Skin epidermis (tissue), 12 donors: ENCODE measurements at regions not wholly inside any gene's neighbourhood (a gene's known extent, or its start where the extent isn't known, plus 50 kb on each side); places are given as distances from the start of the nearest gene placed in this dataset.

ENCODE experiments used
- H3K27ac ChIP-seq, 21 experiments: fragments of 200-600 bp; sonication (generic) in 11 of 21; one replicate each; pipeline ENCODE4 v1.5.0; 2020; ENCODE audit warnings: mild to moderate bottlenecking in 3 of 21, inconsistent platforms in 2 of 21, moderate library complexity in 2 of 21
- H3K4me3 ChIP-seq, 7 experiments: fragments of 200-600 bp; sonication (generic) in 2 of 7; one replicate each; pipeline ENCODE4 v1.5.0; 2020; ENCODE audit warnings: inconsistent platforms in 2 of 7, mild to moderate bottlenecking in 2 of 7, moderate library complexity in 1 of 7

DNA sequence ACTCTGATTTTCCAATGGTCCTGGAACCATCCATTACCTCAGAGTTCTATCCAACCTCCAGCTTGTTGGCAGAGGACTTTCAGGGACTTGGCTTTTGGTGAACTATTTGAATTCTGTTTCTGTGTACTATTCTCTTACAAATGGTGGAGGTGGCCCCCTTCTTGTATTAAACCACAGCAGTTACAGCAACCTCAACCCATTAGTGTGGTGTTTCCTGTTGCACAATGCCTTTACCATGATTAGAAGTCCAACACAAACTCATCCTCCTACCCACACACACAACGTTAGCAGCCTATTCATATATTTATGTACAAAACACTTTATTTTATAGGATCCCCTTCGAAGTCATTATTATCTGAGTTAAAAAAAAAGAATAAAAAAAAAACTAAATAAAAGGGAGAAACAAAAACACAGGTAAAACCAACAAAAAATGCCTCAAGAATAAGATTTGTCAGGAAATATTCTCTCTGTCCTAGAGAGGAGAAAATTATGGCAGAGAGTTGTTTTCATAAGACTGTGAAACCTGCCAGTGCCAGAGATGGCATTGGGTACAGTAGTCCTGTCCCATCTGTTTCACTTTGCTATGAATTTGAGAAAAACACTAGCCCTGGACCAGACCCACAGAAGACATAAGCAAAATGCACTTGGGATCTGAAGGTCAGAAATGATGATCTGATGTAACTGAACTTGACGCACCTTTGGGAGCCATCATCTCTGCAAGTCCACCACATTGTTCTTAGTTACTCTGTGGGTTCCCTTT, 1896.0 kb upstream of the PIK3C3 start:
- Histone ChIP-seq H3K4me3 (no peak overlapping the region), H3K27ac (no peak overlapping the region)

DNA sequence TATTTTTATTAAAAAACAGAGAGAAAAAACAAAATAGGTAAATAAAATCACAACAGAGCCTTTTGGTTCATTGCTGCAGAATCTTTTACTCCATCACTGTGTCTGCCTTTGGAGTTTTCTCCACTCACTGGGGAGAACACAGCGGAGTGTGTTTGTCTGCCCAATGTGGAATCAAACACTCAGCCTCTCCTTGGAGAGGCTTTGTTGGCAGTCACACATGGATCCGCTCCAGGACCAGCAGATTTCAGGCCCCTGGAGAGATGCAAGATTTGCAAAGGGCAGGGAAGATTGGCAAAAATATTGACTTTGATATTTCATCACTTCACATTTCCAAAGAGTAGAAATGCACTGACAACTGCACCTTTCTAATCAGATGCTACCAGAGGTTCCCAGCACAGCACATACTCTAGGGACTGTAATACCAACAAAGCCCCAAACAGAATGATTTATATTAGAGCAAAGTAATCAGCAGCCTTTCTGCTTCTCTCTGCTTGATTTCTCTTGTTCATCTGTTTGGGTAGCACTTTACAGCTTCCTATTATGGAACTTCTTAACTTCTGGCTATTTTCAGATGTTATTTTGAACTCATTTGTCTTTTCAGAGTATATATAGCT, 1898.8 kb upstream of the PIK3C3 start:
- Histone ChIP-seq H3K4me3 (no peak overlapping the region), H3K27ac (no peak overlapping the region)

DNA sequence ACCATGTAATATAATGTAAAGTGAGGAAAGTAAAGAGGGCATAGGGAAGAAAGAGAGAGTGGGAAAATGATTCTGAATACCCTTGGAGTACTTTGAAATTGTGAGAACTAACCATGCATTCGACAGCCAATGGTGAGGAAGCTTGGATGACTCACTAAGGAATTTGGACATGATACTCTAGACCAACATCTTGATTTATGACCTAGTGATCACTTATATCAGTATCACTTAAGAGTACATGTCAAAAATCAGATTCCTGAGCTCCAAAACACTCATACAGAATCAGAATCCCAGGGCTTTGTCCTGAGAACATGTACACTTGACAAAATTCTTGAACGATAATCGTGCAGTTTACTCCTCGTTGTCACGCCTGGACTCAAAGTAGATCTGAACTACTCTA, 1899.8 kb upstream of the PIK3C3 start:
- Histone ChIP-seq H3K27ac (no peak overlapping the region), H3K4me3 (no peak overlapping the region)

DNA sequence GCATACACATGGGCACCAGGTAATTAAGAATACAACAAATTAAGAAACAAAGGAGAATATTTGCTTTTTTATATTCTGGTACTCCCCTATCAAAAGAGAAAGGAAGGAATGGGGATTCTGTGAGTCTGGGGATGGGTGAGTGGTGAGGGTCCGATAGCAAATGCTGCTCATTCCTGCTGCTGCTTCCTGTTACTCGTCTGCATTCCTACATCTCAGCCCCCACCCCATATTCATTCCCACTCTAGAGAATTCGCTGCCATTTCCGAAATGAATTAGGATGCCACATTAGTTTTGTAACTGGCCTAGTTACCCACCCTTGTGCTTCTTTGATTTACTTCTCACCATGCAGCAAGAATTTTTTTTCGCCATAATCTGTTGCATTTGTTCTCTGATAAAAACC, 1905.3 kb upstream of the PIK3C3 start:
- Histone ChIP-seq H3K4me3 (no peak overlapping the region), H3K27ac (no peak overlapping the region)

DNA sequence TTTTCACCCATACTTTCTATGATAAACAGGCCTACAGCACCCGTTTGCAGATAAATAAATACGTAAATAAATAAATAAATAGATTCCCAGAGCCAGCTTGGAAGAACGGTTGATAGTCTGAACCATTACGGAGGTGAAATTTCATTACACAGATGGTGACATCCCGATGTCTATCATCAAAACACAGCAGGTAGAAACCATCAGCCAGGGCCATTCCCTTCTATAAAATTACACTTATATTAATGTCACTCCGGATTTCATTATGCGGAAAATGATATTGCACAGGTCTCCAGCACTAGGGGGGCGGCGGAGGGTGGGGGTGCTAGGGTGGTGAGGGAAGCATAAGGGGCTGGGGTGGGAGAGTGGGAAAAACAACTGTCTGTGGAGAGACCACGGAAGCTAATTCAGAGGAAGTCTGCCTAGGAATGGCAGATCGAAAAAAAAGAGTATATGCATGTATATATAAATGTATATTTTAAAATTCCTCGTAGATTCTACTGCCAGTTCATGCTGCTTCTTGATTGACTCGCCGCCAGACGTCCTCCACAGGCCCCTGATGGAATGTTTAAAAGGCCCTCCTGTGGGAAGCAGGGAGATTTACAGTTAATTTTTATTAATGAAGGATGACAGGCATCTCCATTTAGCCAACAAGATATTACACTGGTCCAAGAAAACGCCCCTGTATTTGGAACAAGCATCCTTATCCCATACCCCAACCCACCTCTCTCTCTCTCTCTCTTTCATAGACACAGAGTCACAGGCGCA, 1906.0 kb upstream of the PIK3C3 start:
- Histone ChIP-seq H3K27ac (no peak overlapping the region), H3K4me3 (no peak overlapping the region)

DNA sequence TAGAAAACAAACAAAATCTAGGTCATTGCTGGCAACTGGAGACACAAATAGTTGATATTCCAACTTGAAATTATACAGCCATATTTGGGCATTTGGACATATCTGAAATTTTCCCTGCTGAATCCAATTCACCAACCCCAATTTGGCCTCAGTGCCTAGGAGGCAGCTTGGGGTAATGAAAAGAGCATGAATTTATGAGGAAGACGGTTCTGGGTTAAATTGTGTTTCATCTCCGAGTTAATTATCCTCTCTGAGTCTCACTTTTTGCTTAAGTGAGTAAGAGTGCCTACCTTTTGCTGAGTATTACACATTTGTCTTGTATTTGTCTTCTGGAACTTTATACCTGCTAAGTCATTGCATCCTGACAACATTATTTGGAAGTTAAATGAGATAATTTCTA, 1906.8 kb upstream of the PIK3C3 start:
- no peak overlapping the region for H3K27ac ChIP-seq

DNA sequence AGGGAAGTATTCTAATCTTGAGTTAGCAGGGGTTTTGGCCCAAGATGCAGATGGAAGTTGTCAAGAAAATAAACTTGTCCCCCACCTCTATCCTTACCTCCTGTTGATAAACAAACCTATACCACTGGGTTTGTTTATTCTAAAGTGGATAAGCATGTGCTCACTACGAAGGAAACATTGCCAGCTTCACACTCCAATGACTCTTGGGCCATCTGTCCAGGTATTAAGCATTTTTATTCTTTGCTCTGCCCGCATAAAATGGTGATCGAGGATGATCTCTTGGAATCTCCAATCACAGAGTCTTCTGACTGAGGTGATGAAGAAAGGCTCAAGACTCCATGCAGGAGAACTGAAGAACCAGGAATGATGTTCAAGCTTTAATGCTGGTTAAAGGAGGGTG, 1908.4 kb upstream of the PIK3C3 start:
- Histone ChIP-seq H3K4me3 (no peak overlapping the region), H3K27ac (no peak overlapping the region)

More for the DNA sequence above, 1906.8 kb upstream of the PIK3C3 start:
- H3K4me3 ChIP-seq: no peak overlapping the region

DNA sequence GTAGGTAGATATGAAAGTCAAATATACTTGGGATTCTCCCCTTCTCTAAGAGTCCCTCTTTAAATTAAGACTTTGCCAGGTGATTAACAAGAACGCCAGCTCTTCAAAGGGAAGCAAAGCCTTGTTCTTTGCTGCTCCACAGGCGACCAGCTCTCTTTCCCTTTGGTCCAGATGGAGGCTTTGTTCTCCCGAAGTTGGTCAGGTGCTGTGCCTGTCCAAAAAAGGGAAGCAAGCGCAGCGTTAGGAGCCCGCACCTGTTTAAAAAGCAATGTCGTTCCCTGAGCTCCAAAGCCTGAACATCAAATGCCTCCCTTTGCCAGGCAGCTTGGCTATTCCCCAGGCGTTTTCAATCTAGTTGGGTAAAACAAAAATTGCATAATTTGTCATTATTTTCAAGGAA, 1913.1 kb upstream of the PIK3C3 start:
- H3K27ac ChIP-seq: no peak overlapping the region
- H3K4me3 ChIP-seq: no peak overlapping the region

DNA sequence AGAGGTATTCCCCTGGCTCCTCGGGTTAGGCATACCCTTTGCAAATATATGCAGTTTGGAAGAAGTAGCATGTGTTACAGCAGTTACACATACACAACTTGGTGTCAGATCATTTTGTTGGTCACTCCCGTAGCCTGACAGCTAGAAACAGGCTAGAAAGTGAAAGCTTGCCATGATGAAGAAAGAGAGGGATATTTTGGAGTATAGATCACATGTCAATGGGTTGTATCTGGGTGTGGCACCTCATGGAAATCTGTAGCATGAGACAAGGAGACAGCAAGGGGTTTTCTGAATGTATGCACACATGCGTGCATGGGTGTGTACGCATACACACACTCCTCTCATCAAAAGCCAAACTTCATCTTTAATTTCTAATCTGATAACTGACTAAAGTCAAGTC, 1914.5 kb upstream of the PIK3C3 start:
- no peak overlapping the region for H3K4me3 ChIP-seq
- no peak overlapping the region for H3K27ac ChIP-seq

DNA sequence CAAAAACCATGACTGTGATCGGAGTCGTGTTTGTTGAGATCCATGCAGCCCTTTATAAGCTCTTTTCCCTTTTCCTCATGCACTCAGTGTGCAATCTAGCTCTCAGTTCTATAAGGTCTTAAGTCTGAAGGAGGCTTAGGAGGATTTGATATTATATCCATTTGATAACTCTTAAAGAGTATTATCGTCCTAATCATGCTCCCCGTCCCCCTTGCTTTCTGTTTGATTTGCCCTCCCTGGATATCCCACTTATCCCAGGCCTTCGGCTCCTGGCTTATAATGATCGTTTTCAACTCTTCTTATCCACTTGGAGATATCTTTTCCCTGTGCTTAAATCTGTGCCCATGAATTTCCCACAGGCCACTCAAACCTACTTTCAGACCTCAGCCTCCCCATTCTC, 1917.7 kb upstream of the PIK3C3 start:
- H3K4me3 ChIP-seq: no peak overlapping the region
- no peak overlapping the region for H3K27ac ChIP-seq

DNA sequence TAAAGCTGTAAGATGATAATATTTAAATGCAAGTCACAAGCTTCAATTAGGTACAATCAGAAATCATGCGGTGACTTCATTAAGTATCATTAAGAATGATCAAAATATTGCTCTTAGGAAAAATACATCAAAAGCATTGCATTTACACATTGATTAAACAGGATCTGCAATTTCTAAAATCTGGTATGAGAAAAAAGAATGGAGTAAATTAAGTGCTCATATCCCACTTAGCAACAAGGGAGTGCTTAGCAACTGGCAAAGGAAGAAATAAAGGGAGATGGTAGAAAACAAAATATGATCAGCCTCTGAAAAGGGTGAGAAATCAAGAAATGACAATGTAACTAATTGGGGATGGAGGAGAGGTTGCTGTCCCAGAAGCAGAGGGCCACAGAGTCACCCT, 1918.2 kb upstream of the PIK3C3 start:
- no peak overlapping the region for H3K27ac ChIP-seq
- H3K4me3 ChIP-seq: no peak overlapping the region

DNA sequence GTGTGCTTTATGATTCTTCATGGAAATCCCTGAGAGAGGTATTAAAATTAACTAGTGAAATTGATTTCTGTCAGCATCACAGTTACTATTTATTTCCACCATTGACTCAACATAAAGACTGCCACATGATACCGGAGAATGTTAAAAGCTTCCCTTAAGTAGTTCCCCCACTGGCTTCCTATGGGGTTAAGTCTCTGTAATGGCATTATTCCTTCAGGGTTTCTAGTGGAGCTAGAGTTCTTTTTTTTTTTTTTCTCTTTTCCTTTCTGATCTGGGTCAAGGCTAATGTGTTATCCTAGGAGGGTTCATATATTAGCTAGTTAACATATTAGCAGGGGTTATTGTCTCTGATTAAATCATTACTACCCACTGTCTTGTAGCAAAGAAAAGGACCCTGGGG, 1919.1 kb upstream of the PIK3C3 start:
- H3K27ac ChIP-seq: no peak overlapping the region
- H3K4me3 ChIP-seq: no peak overlapping the region

DNA sequence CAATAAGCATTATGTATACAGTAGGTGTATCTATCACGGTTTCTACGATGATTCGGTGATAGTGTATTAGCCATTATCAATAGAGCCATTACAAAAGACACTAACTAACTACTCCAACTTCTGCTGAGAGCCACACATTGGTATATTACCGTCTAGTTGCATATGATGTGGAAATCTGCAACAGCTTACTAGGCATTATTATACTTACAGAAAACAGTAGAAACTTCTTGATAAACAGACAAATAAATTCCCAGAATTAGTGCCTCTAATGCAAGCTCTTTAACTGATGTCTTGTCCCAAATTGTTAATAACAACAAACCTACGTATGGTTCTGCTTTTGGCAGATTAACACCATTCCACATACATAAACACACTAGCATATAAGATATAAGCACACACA, 1923.0 kb upstream of the PIK3C3 start:
- Histone ChIP-seq H3K27ac (no peak overlapping the region), H3K4me3 (no peak overlapping the region)

DNA sequence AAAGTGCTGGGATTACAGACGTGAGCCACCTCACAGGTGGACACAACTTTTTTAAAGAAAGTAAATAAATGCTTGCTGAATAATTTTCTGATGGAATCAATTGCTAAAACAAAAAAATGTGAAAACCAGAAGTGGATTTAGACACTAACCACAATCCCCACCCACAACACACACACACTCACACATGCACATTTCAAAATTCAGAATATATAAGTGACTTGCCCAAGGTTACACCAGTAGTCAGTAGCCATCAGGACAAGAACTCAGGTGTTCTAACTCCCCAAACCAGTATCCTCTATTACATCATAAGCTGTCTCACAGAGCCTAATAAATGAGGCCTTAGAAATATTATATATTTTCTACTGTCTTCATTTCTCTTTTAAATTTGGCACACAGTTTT, 1923.6 kb upstream of the PIK3C3 start:
- H3K27ac ChIP-seq: no peak overlapping the region
- H3K4me3 ChIP-seq: no peak overlapping the region

DNA sequence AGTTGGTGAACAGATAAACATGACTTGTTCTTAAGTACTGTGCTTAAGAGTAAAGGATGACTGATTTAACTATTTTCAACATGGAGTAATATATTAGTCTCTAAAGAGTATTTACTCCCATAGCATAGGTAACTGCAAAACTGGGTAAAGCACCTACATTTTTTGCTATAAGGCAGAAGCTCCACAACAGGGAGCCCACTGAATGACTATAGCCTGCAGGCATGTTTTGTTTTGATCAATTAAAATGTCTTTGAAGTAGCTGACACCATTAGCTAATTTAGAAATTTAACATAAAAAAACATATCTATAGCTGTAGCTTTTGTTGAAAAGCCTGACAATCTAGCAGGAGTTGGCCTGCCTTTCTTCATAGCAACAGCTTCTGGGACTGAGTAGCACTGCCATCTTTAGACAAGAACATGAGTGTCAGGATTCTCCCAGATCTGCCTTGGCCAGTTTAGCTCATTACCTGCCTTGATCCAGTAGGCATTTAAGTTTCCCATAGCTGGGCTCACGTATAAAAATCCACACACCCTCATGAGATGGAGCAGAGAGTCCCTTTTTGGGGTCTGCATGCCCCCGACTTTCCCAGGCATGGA, 1935.1 kb upstream of the PIK3C3 start:
- Histone ChIP-seq H3K4me3 (no peak overlapping the region), H3K27ac (no peak overlapping the region)

DNA sequence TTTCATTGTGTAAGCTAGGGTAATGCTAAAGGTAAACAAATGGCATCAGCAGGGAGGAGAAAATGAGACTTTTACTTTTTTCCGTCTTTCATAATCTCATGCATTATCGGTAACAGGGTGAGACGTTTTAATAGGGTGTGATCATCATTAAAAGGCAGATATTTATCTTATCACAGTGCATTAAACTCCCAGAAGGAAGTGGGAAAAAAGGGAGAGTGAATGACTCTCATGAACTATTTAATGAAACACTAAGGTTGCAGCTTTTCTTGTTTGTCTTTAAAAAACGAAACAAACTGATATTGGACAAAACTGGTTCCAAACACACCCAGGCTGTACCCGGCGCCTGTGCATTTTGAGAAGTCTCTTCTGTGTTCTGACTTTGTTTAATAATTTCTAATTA, 1936.8 kb upstream of the PIK3C3 start:
- H3K4me3 ChIP-seq: no peak overlapping the region
- no peak overlapping the region for H3K27ac ChIP-seq

DNA sequence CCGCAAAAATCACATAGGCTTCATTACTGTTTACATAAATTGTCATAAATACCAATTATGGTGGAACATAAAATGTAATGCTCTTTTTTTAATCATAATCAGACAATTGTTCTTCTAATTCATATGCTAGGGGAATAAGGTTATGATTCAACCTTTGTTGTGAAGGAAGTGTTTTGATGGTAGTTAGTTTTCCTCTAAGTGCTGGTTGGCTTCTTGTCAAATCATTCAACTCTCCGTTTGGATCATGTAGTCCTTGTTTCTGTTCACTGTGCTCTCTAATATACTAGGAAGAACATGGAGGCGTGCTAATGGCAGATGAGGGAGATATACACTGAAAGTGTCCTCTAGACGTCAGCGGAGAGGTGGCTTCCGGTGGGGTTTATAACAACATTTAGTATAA, 1938.0 kb upstream of the PIK3C3 start:
- Histone ChIP-seq H3K27ac (no peak overlapping the region), H3K4me3 (no peak overlapping the region)

DNA sequence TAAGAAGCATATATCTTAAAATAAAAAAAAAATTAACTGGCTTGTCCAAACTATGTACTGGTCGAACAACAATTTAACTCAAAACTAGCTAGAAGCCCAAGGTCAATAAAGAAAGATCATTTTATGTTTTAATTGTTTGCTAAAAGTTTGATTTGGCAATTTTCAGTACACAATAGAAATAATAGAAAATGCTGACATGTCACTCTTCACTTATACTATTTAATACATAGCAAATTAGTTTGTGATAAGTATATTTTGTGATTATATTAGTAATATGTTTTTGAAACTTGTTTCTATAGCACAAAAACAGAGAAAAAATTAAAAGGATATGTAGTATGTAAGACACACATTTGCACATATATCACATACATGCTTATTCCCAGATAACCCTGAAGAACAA, 1938.6 kb upstream of the PIK3C3 start:
- Histone ChIP-seq H3K4me3 (no peak overlapping the region), H3K27ac (no peak overlapping the region)

DNA sequence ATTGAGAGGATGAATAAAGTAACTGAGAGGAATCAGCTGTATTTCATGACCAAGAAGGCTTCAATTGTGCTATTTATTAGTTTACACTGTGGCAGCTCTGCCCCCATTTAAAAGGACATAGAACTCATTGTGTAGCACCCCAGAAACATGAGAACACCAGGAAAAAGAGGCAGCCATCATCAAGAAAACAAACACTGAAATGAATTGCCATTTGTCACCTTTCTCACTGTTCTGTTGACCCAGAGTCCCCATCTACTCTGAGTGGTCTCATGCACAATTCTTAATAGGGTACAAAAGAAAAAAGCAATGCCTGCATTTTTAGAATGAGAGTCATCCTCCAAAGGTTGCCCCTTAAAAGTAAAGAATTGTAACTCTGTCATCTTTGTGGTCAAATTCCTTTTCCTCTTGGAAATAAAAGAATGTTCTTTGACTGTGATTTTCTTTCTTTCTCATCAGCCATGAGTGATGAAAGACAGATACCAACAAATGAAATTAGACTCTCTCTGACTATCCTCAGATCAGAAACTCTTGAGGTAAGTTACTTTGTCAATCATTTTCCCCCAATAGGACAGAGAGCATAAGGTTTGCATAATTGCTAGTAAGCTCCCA, 1941.9 kb upstream of the PIK3C3 start:
- H3K4me3 ChIP-seq: no peak overlapping the region
- H3K27ac ChIP-seq: no peak overlapping the region

DNA sequence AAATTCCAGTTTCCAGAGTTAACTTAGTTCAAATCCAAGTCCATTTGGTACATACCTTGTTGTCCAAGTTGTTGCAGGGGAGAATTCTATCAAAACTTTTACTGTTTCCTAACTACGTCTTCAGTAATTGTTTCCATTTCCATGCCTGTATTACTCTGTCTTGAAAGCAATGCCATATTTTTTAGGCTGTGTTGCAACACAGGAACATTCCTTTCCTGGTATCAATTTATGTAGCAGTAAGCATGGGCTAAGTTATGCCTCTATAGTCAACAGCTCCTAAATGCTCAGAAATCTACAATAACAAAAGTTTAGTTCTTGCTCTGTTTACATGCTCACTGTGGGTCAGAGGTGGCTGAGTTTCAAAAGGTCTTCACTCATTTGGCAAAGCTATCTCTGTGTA, 1943.8 kb upstream of the PIK3C3 start:
- H3K27ac ChIP-seq: no peak overlapping the region
- H3K4me3 ChIP-seq: no peak overlapping the region
